Osteoblast (primary cell): ENCODE measurements at regions not wholly inside any gene's neighbourhood (a gene's known extent, or its start where the extent isn't known, plus 50 kb on each side); places are given as distances from the start of the nearest gene placed in this dataset.

ENCODE experiments used
- DNase-seq: peaks from one replicate; pipeline ENCODE4 v3.0.0; 2011; ENCODE audit warnings: low spot score, mixed read lengths; ENCODE audit not compliant: insufficient read length; ENCODE audit errors: missing footprints
- H2AFZ ChIP-seq: 2 replicates; pipeline ENCODE4 v1.6.0; 2011; ENCODE audit warnings: mild to moderate bottlenecking, low read length
- H3K27ac ChIP-seq: 2 replicates; pipeline ENCODE4 v1.5.1; 2011; ENCODE audit warnings: mild to moderate bottlenecking, low read depth, low read length, moderate library complexity
- H3K27me3 ChIP-seq: 2 replicates; pipeline ENCODE4 v1.6.0; 2012; ENCODE audit warnings: mild to moderate bottlenecking, control low read depth, inconsistent platforms, low read length, moderate library complexity; ENCODE audit not compliant: insufficient read depth
- H3K36me3 ChIP-seq: 2 replicates; pipeline ENCODE4 v1.5.1; 2011; ENCODE audit warnings: mild to moderate bottlenecking, low read length, control low read depth, moderate library complexity; ENCODE audit not compliant: insufficient read depth
- H3K4me1 ChIP-seq: 2 replicates; pipeline ENCODE4 v1.5.1; 2011; ENCODE audit warnings: mild to moderate bottlenecking, low read length, control low read depth, moderate library complexity; ENCODE audit not compliant: insufficient read depth
- H3K4me2 ChIP-seq: 2 replicates; pipeline ENCODE4 v1.6.0; 2011; ENCODE audit warnings: mild to moderate bottlenecking, low read length; ENCODE audit not compliant: insufficient read depth
- H3K4me3 ChIP-seq: fragments of 200-600 bp; sonication (generic); 3 replicates; pipeline ENCODE4 v1.5.1; 2012; ENCODE audit warnings: mild to moderate bottlenecking, low read length, inconsistent platforms; ENCODE audit not compliant: insufficient read depth
- H3K79me2 ChIP-seq: 2 replicates; pipeline ENCODE4 v1.6.0; 2012; ENCODE audit warnings: mild to moderate bottlenecking, low read length, control low read depth, inconsistent platforms; ENCODE audit not compliant: insufficient read depth
- H3K9me3 ChIP-seq: 2 replicates; pipeline ENCODE4 v1.5.1; 2011; ENCODE audit warnings: low read depth, low read length, control low read depth
- H4K20me1 ChIP-seq: 2 replicates; pipeline ENCODE4 v1.6.0; 2012; ENCODE audit warnings: mild to moderate bottlenecking, low read length, control low read depth; ENCODE audit not compliant: insufficient read depth
- TF ChIP-seq, protein P1 (sequence below): IDR thresholded peaks from 2 replicates; pipeline ENCODE4 v1.5.1; 2011; ENCODE audit warnings: mild to moderate bottlenecking, low read depth, low read length, moderate library complexity; ENCODE audit errors: extremely low read depth

DNA sequence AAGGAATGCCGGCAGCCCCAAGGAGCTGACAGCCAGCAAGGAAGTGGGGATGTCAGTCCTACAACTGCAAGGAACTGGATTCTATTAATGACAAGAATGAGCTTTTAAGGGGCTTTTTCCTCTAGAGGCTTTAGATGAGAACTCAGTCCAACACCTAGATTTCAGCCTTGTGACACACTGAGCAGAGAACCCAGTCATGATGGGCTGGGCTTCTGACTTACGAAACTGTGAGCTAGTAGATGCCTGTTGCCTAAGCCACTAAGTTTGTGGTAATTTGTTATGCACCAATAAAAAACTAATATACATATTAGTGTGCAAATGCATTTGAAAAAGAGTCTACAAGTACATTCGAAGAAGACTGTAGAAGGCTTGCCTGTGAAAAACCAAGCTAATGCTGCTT, 263.3 kb downstream of the SOX4 start:
- TF ChIP-seq, protein P1, sequence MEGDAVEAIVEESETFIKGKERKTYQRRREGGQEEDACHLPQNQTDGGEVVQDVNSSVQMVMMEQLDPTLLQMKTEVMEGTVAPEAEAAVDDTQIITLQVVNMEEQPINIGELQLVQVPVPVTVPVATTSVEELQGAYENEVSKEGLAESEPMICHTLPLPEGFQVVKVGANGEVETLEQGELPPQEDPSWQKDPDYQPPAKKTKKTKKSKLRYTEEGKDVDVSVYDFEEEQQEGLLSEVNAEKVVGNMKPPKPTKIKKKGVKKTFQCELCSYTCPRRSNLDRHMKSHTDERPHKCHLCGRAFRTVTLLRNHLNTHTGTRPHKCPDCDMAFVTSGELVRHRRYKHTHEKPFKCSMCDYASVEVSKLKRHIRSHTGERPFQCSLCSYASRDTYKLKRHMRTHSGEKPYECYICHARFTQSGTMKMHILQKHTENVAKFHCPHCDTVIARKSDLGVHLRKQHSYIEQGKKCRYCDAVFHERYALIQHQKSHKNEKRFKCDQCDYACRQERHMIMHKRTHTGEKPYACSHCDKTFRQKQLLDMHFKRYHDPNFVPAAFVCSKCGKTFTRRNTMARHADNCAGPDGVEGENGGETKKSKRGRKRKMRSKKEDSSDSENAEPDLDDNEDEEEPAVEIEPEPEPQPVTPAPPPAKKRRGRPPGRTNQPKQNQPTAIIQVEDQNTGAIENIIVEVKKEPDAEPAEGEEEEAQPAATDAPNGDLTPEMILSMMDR: no peak
- H3K27me3 ChIP-seq: no peaks in the 10 kb centered on the region
- H3K4me1 ChIP-seq: peaks cover 15% of the 10 kb centered on the region
- no peaks in the 10 kb centered on the region for H3K79me2 ChIP-seq
- no peaks in the 10 kb centered on the region for H4K20me1 ChIP-seq
- no peak overlapping the region for H2AFZ ChIP-seq
- no peaks in the 10 kb centered on the region for H3K36me3 ChIP-seq
- no peak for DNase-seq
- H3K4me3 ChIP-seq: no peak overlapping the region
- peak overlapping the region; percentile 51 for H3K27ac ChIP-seq
- no peak overlapping the region for H3K4me2 ChIP-seq
- no peaks in the 10 kb centered on the region for H3K9me3 ChIP-seq

DNA sequence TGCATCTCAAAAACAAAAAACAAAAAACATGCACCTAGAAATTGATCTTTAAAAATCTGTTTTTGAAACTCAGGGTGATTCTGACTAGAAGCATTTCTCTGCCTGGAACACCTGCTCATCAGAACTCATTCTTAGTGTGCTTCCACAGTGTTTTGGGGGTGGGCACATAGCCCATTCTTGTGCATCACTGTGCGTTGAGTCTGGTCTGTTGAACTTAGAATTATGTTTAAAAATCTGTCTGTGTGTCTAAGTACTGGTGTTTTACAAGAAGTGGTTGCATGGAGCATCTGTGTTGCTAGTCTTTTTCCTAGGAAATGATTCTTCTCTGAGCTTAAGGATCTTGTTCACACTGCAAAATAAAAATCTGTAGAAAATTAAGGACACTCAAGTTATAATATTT, 264.5 kb downstream of the SOX4 start:
- TF ChIP-seq, protein P1: no peak

DNA sequence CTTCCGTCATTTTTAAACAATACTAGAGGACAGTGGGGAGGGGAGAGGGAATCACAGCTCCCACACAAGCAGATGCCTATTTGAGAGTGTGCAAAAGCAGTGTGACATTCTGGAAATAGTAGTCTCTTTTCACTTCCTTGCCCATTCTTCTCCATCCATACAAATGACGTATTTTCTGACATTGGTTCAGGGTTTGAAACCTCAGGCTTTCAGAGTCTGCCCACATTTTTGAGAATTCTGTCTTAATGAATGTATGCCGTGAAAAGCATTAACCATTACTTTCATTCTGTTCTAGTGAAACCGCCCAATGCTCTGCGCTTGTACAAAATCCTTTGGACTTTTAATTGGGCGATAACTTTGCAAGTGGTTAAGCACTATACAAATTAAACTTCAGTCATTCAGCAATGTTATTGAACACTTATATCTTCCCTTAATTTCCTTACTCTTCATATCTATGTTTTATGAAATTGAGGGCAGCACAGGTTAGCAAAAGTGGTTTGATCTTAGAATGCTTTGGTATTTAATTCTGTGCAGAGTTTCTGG, 265.7 kb downstream of the SOX4 start:
- H3K4me3 ChIP-seq: no peak overlapping the region
- no peaks in the 10 kb centered on the region for H3K36me3 ChIP-seq
- H3K27me3 ChIP-seq: no peaks in the 10 kb centered on the region
- peaks cover 15% of the 10 kb centered on the region for H3K4me1 ChIP-seq
- TF ChIP-seq, protein P1: no peak
- H3K27ac ChIP-seq: no peak overlapping the region
- H3K79me2 ChIP-seq: no peaks in the 10 kb centered on the region
- no peaks in the 10 kb centered on the region for H4K20me1 ChIP-seq
- no peaks in the 10 kb centered on the region for H3K9me3 ChIP-seq
- no peak for DNase-seq
- H2AFZ ChIP-seq: no peak overlapping the region
- H3K4me2 ChIP-seq: no peak overlapping the region

More for the DNA sequence above, 264.5 kb downstream of the SOX4 start:
- H3K79me2 ChIP-seq: no peaks in the 10 kb centered on the region
- H3K27ac ChIP-seq: no peak overlapping the region
- H3K4me1 ChIP-seq: peaks cover 15% of the 10 kb centered on the region
- no peaks in the 10 kb centered on the region for H4K20me1 ChIP-seq
- no peak overlapping the region for H3K4me3 ChIP-seq
- H3K4me2 ChIP-seq: no peak overlapping the region
- no peaks in the 10 kb centered on the region for H3K9me3 ChIP-seq
- no peaks in the 10 kb centered on the region for H3K36me3 ChIP-seq
- H3K27me3 ChIP-seq: no peaks in the 10 kb centered on the region
- no peak overlapping the region for H2AFZ ChIP-seq
- DNase-seq: no peak

DNA sequence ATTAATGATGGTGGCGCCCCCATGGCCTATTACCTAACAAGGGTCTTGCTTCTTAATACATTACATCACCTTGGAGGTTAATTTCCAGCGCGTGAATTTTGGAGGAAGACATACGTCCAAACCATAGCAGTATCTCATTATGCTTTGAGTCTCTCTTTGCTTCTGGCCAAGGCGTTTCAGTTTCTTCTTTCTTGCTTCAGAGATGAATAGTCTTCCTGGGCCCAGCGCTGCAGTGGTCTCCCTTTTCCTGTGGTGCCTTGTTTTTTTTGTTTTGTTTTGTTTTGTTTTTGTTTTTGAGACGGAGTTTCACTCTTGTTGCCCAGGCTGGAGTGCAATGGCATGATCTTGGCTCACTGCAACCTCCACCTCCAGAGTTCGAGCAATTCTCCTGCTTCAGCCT, 268.4 kb downstream of the SOX4 start:
- Histone ChIP-seq H3K4me1 (peaks cover 5% of the 10 kb centered on the region), H3K27me3 (no peaks in the 10 kb centered on the region), H3K4me2 (no peak overlapping the region), H3K36me3 (no peaks in the 10 kb centered on the region), H2AFZ (no peak overlapping the region), H3K4me3 (no peak overlapping the region), H4K20me1 (no peaks in the 10 kb centered on the region), H3K9me3 (no peaks in the 10 kb centered on the region), H3K27ac (no peak overlapping the region), H3K79me2 (no peaks in the 10 kb centered on the region)
- TF ChIP-seq, protein P1: no peak
- DNase-seq: no peak
